Gastroesophageal sphincter (tissue), 4 donors: ENCODE measurements at regions not wholly inside any gene's neighbourhood (a gene's known extent, or its start where the extent isn't known, plus 50 kb on each side); places are given as distances from the start of the nearest gene placed in this dataset.

ENCODE experiments used
- ATAC-seq: fragments of 150-250 bp; one replicate; pipeline ENCODE4 v1.9.1; 2016; ENCODE audit warnings: mild to moderate bottlenecking, moderate library complexity
- H3K27ac ChIP-seq, 4 donors: fragments of 200-600 bp; sonication (generic) in 3 of 4; 1 replicate in 3 of 4; 2 replicates in 1 of 4; pipeline ENCODE4 v1.5.1; 2016 to 2019
- H3K27me3 ChIP-seq: fragments of 200-600 bp; sonication (generic); one replicate; pipeline ENCODE4 v1.5.1; 2019
- H3K36me3 ChIP-seq, 2 donors: fragments of 200-600 bp; sonication (generic); one replicate each; pipeline ENCODE4 v1.5.1; 2019; ENCODE audit warnings: control low read depth in 1 of 2
- H3K4me1 ChIP-seq, 3 donors: fragments of 200-600 bp; sonication (generic); 1 replicate in 2 of 3; 2 replicates in 1 of 3; pipeline ENCODE4 v1.5.1; 2016 to 2019; ENCODE audit warnings: control low read depth in 2 of 3
- H3K4me3 ChIP-seq, 2 donors: fragments of 200-600 bp; sonication (generic); one replicate each; pipeline ENCODE4 v1.5.1; 2019; ENCODE audit warnings: mild to moderate bottlenecking in 1 of 2, moderate library complexity in 1 of 2
- H3K9me3 ChIP-seq, 3 donors: fragments of 200-600 bp; sonication (generic); one replicate each; pipeline ENCODE4 v1.5.1; 2017 to 2019; ENCODE audit warnings: control low read depth in 2 of 3
- EP300 ChIP-seq: sonication (generic); formaldehyde crosslinking; IDR thresholded peaks from one replicate; pipeline ENCODE4 v1.6.1; 2017; ENCODE audit warnings: antibody characterized with exemption, mild to moderate bottlenecking
- POLR2A ChIP-seq, 2 donors: fragments of 450-650 bp; IDR thresholded peaks; one replicate each; pipeline ENCODE4 v1.6.1; 2017; ENCODE audit warnings: antibody characterized with exemption in 2 of 2, mild to moderate bottlenecking in 2 of 2, moderate library complexity in 1 of 2
- POLR2AphosphoS5 ChIP-seq: sonication (generic); formaldehyde crosslinking; IDR thresholded peaks from one replicate; pipeline ENCODE4 v1.6.1; 2017; ENCODE audit warnings: antibody characterized with exemption
- WGBS, 2 donors: methylation state at CpG; one replicate each; pipeline ENCODE4 v1.1.5; 2018; ENCODE audit warnings: low coverage in 1 of 2; 5-methylcytosine and 5-hydroxymethylcytosine counted together
- TF ChIP-seq, protein P1 (sequence below), 4 experiments: fragments of 200-600 bp in 2 of 4; fragments of 450-650 bp in 2 of 4; sonication (generic) in 1 of 4; IDR thresholded peaks; one replicate each; pipeline ENCODE4 v1.5.1; 2017 to 2019; ENCODE audit warnings: antibody characterized with exemption in 4 of 4, mild to moderate bottlenecking in 2 of 4, moderate library complexity in 2 of 4

DNA sequence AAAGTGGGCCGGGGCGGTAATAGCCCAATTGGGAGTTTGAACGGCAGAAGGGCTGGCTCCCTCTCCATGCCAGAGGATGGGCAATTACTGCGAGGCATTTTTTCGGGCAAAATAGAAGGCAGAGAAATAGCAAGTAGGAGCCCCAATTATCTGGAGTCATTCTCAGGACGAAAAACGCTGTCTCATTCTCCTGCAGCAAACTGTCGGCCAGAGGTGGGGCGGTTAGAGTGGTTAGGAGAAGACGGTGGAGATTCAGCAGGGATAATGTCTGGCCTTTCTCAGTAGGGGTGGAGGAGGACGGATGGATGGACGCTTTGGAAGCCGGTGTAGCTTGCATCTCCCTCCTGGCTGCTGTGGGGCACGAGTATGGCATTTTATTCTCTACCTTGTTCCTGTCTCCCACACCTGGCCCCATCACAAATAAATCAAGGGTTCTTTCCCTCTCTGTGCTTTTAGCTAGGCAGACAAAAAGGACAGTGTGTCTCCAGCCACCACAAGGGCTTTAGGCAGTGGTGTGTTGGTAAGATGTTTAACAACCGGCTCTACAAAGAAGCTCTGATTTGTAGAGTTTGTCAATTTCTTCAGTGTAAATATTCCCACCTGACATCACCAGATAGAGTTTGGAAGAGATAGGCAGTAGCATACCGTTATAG is 140.5 kb upstream of the LHX5 start:
- TF ChIP-seq EP300 = no peak
- no peak for TF ChIP-seq POLR2AphosphoS5
- no peak for TF ChIP-seq POLR2A (IDR thresholded peaks at IDR 0.05)
- TF ChIP-seq, protein P1, sequence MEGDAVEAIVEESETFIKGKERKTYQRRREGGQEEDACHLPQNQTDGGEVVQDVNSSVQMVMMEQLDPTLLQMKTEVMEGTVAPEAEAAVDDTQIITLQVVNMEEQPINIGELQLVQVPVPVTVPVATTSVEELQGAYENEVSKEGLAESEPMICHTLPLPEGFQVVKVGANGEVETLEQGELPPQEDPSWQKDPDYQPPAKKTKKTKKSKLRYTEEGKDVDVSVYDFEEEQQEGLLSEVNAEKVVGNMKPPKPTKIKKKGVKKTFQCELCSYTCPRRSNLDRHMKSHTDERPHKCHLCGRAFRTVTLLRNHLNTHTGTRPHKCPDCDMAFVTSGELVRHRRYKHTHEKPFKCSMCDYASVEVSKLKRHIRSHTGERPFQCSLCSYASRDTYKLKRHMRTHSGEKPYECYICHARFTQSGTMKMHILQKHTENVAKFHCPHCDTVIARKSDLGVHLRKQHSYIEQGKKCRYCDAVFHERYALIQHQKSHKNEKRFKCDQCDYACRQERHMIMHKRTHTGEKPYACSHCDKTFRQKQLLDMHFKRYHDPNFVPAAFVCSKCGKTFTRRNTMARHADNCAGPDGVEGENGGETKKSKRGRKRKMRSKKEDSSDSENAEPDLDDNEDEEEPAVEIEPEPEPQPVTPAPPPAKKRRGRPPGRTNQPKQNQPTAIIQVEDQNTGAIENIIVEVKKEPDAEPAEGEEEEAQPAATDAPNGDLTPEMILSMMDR (IDR thresholded peaks at IDR 0.05) = no peak
- Histone ChIP-seq H3K4me1 (no peaks in the 10 kb centered on the region), H3K9me3 (peaks cover 0 to 16% (median 0%) of the 10 kb centered on the region in 3 donors), H3K27ac (no peak overlapping the region), H3K36me3 (no peaks in the 10 kb centered on the region), H3K27me3 (peaks cover 89% of the 10 kb centered on the region), H3K4me3 (no peak overlapping the region)
- no peak for ATAC-seq
- 25 to 38% methylated on average over 13 to 15 of the region's 16 CpGs for WGBS, 2 donors

DNA sequence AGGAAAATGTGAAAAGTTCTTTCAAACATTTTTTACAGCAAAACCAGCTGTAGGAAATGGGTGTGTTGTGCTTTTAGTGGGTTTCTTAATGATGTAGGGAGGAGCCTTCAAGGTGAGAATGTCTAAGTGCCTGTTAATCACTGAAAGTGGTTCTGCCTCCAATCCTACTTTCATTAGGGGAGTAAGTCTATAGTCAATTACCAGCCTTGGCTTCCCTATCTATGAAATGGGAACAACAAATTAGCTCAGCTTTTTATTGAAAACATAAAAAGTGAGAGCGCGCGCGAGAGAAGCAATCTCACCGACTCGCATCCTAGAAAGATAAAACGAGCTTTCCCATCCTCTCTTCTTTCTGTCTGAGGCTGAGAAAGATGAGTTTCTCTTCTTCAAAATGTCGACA is 140.0 kb upstream of the LHX5 start:
- TF ChIP-seq POLR2AphosphoS5 (no peak), POLR2A (IDR thresholded peaks at IDR 0.05) (no peak), EP300 (no peak)
- TF ChIP-seq, protein P1 (IDR thresholded peaks at IDR 0.05) = no peak
- Histone ChIP-seq H3K4me3 (no peak overlapping the region), H3K27me3 (peaks cover 86% of the 10 kb centered on the region), H3K4me1 (no peaks in the 10 kb centered on the region), H3K27ac (no peak overlapping the region), H3K9me3 (peaks cover 0 to 16% (median 0%) of the 10 kb centered on the region in 3 donors), H3K36me3 (no peaks in the 10 kb centered on the region)
- ATAC-seq = no peak
- 58 to 68% methylated on average over 8 of the region's 8 CpGs for WGBS, 2 donors

DNA sequence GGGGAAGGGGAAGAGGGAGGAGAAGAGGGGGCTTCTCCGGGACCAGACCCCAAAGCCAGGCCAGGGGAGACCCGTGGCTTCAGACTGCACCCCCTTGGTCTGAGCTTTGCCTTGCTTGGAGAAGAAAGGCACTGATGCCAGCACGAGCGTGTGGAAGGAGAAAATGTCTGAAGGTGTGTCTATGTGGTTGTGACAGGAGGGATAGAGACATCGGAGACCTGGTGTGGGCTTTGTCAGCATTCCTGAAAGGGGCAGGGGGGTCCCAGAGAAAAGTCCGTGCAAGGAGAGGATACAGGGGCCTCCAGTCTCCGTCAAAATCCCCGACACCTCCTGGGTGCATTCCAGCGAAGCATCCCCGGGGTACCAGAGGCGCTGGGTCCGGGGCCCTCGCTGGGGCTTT is 139.0 kb upstream of the LHX5 start:
- 0 to 2% methylated on average over 8 to 11 of the region's 13 CpGs for WGBS, 2 donors
- H3K4me3 ChIP-seq = no peak overlapping the region
- no peaks in the 10 kb centered on the region for H3K4me1 ChIP-seq
- H3K27ac ChIP-seq = no peak overlapping the region
- TF ChIP-seq, protein P1 (IDR thresholded peaks at IDR 0.05) = no peak
- TF ChIP-seq POLR2AphosphoS5 (no peak), EP300 (no peak), POLR2A (IDR thresholded peaks at IDR 0.05) (no peak)
- H3K9me3 ChIP-seq = peaks cover 0 to 16% (median 0%) of the 10 kb centered on the region in 3 donors
- ATAC-seq = no peak
- peaks cover 84% of the 10 kb centered on the region for H3K27me3 ChIP-seq
- no peaks in the 10 kb centered on the region for H3K36me3 ChIP-seq

DNA sequence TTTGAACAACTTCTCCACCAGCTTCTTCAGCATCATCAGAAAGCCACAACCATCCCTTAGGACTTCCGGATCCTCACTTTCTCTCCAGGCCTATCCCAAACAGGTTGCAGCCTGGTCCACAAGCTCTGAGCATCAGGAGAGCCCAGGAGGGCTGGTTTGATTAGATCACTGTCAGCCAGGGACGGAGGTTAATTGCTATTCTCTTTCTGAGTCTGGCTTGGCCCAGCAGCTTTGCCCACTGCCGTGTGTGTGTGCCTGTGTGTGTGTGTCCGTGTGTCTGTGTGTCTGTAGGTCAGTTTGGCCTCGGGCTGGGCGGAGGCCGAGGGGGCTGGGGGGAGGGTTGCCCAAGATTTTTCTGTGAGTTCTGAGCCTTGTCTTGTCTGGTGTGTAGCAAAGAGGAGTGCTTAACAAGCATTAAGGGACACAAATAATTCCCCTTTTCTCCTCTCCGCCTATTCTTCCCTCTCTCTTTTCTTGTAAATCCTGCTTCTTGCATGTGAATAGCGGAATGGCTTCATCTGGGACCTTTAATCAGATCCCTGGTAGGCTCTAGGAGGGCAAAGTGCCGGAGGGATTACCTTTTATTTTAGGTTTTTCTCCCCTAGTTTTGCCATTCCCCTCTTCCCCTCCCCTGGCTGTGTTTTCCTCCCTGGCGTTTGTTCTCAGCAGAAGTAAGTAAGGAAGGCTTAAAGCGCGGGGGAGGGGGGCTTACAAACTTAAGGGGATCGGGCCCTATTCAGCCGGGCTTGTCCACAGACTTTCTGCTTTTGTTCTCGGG is 138.2 kb upstream of the LHX5 start:
- Histone ChIP-seq H3K4me3 (no peak overlapping the region), H3K27me3 (peaks cover 87% of the 10 kb centered on the region), H3K9me3 (peaks cover 0 to 11% (median 0%) of the 10 kb centered on the region in 3 donors), H3K4me1 (no peaks in the 10 kb centered on the region), H3K27ac (no peak overlapping the region), H3K36me3 (no peaks in the 10 kb centered on the region)
- 2 to 9% methylated on average over 9 to 10 of the region's 16 CpGs for WGBS, 2 donors
- TF ChIP-seq, protein P1 (IDR thresholded peaks at IDR 0.05) = no peak
- TF ChIP-seq POLR2AphosphoS5 (no peak), EP300 (no peak), POLR2A (IDR thresholded peaks at IDR 0.05) (no peak)
- ATAC-seq = no peak

DNA sequence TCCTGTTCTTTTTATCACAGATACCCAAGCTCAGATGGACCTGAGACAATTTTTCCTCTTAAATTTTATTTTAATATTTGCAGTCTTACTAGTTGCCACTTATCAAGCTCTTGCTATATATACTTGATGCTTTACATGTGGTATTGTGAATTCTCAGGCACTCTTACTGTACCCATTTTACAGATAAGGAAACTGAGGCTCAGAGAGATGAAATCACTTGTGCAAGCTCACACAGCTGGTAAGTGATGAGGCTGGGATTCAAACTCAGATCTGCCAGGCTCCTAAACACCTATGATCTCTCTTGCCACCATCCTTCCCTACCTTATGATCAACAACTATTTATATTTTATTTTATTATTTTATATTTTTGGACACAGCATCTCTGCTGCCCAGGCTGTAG is 133.0 kb upstream of the LHX5 start:
- peaks cover 83% of the 10 kb centered on the region for H3K27me3 ChIP-seq
- TF ChIP-seq POLR2A (IDR thresholded peaks at IDR 0.05) (no peak), EP300 (no peak), POLR2AphosphoS5 (no peak)
- TF ChIP-seq, protein P1 (IDR thresholded peaks at IDR 0.05) = no peak
- peaks cover 0 to 4% (median 0%) of the 10 kb centered on the region in 3 donors for H3K9me3 ChIP-seq
- no peak overlapping the region for H3K4me3 ChIP-seq
- H3K27ac ChIP-seq = no peak overlapping the region
- no peak for ATAC-seq
- H3K36me3 ChIP-seq = no peaks in the 10 kb centered on the region
- no peaks in the 10 kb centered on the region for H3K4me1 ChIP-seq
